Peyer's patch (tissue), 4 donors: ENCODE measurements at regions not wholly inside any gene's neighbourhood (a gene's known extent, or its start where the extent isn't known, plus 50 kb on each side); places are given as distances from the start of the nearest gene placed in this dataset.

Experiments used
- DNase-seq, 3 donors: peaks; one replicate each; pipeline ENCODE4 v3.0.0-alpha.2; 2017 to 2019
- H3K27ac ChIP-seq, 4 donors: fragments of 200-600 bp; sonication (generic); one replicate each; pipeline ENCODE4 v1.5.1; 2016 to 2019
- H3K27me3 ChIP-seq, 2 donors: fragments of 200-600 bp; sonication (generic); one replicate each; pipeline ENCODE4 v1.5.1; 2019
- H3K36me3 ChIP-seq, 3 donors: fragments of 200-600 bp; sonication (generic); one replicate each; pipeline ENCODE4 v1.5.1; 2016 to 2019
- H3K4me1 ChIP-seq, 4 donors: fragments of 200-600 bp; sonication (generic); one replicate each; pipeline ENCODE4 v1.5.1; 2016 to 2019
- H3K4me3 ChIP-seq, 4 donors: fragments of 200-600 bp; sonication (generic); 1 replicate in 3 of 4; 2 replicates in 1 of 4; pipeline ENCODE4 v1.5.1; 2016 to 2019; ENCODE audit warnings: mild to moderate bottlenecking in 1 of 4
- H3K9me3 ChIP-seq, 4 donors: fragments of 200-600 bp; sonication (generic); one replicate each; pipeline ENCODE4 v1.5.1; 2016 to 2019; ENCODE audit warnings: mild to moderate bottlenecking in 1 of 4
- POLR2A ChIP-seq, 2 donors: fragments of 450-650 bp; IDR thresholded peaks; one replicate each; pipeline ENCODE4 v1.5.1; 2017; ENCODE audit warnings: antibody characterized with exemption in 2 of 2, mild to moderate bottlenecking in 2 of 2, moderate library complexity in 2 of 2
- TF ChIP-seq, protein P1 (sequence below), 6 experiments: fragments of 450-650 bp in 4 of 6; fragments of 200-600 bp in 2 of 6; sonication (generic) in 1 of 6; IDR thresholded peaks; one replicate each; pipeline ENCODE4 v1.5.1; 2017 to 2019; ENCODE audit warnings: antibody characterized with exemption in 6 of 6, mild to moderate bottlenecking in 3 of 6, moderate library complexity in 1 of 6

DNA sequence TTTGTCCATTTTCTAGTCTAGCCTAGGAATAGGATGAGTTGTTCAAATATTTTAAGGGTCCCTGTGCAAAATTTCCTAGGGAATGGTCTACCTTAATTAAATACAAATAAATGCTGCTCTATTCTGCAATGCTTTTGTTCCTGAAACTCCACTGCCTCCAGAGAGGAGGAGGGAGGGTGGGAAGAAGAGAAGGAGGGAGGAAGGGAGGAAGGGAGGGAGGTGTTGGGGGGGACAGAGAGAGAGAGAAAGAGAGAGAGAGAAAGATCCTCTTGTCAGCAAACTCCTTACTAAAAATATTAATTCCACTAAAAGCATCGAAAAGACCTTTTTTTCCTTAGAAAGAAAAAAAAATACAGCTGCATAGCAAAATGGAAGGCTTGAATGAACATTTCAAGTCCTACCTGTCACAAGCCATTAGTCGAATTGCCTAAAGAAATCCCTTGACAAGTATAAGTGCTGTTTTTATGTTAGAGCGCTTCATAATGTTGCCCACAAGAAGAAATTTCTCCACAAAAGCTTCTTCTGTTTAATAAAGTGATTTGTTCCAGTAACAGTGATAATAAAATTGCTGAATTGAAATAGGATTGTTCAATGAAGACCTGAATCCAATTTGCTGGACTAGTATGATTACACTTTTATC is 106.0 kb downstream of the NKX6-1 start:
- no peak overlapping the region for H3K4me3 ChIP-seq
- no peak for DNase-seq
- H3K36me3 ChIP-seq, result no peaks in the 10 kb centered on the region
- TF ChIP-seq, protein P1, sequence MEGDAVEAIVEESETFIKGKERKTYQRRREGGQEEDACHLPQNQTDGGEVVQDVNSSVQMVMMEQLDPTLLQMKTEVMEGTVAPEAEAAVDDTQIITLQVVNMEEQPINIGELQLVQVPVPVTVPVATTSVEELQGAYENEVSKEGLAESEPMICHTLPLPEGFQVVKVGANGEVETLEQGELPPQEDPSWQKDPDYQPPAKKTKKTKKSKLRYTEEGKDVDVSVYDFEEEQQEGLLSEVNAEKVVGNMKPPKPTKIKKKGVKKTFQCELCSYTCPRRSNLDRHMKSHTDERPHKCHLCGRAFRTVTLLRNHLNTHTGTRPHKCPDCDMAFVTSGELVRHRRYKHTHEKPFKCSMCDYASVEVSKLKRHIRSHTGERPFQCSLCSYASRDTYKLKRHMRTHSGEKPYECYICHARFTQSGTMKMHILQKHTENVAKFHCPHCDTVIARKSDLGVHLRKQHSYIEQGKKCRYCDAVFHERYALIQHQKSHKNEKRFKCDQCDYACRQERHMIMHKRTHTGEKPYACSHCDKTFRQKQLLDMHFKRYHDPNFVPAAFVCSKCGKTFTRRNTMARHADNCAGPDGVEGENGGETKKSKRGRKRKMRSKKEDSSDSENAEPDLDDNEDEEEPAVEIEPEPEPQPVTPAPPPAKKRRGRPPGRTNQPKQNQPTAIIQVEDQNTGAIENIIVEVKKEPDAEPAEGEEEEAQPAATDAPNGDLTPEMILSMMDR (IDR thresholded peaks at IDR 0.05), result no peak
- no peak for TF ChIP-seq POLR2A (IDR thresholded peaks at IDR 0.05)
- no peak overlapping the region for H3K27ac ChIP-seq
- H3K27me3 ChIP-seq, result no peaks in the 10 kb centered on the region
- no peaks in the 10 kb centered on the region for H3K4me1 ChIP-seq
- no peaks in the 10 kb centered on the region for H3K9me3 ChIP-seq

DNA sequence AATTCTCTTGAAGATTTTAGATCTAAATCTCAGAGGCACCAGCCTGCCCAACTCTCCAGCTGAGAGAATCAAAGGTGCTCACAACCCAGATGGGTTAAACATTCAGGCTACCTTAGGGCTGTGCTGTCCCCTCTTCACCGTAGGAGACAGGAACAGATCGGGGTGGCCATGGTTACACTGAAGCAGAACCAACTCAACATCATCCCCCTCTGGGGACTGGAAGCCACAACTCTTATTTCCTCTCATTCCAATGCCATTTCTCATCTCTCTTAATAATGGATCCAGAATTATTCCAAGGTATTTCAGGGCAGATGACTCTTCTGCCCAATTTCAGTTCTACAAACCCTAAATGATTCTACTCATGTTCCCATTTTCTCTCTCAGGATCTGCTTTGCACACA is 109.7 kb downstream of the NKX6-1 start:
- Histone ChIP-seq H3K27me3 (no peaks in the 10 kb centered on the region), H3K27ac (no peak overlapping the region), H3K4me3 (no peak overlapping the region), H3K9me3 (no peaks in the 10 kb centered on the region), H3K36me3 (no peaks in the 10 kb centered on the region), H3K4me1 (no peaks in the 10 kb centered on the region)
- DNase-seq, result no peak
- TF ChIP-seq, protein P1 (IDR thresholded peaks at IDR 0.05), result no peak
- no peak for TF ChIP-seq POLR2A (IDR thresholded peaks at IDR 0.05)

DNA sequence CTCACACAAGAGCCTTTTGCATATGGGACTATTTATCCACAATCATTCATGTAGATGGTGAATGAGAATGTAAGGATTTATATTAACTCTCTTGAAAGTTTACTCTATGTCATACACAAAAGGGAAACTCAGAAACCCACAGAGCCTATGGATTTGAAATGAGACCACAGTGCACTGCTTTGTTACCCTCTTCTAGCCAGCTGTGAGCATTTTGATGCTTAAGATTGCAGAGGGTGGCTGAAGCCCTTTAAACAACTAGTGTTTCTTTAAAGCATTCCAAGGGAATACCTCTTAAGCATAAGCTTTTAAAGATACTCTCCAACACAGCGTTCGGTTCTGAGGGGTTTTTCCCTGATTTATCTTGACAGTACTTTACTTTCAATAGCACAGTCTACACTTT is 113.9 kb downstream of the NKX6-1 start:
- Histone ChIP-seq H3K4me3 (no peak overlapping the region), H3K27ac (no peak overlapping the region), H3K36me3 (no peaks in the 10 kb centered on the region), H3K9me3 (no peaks in the 10 kb centered on the region), H3K4me1 (no peaks in the 10 kb centered on the region), H3K27me3 (no peaks in the 10 kb centered on the region)
- DNase-seq, result no peak
- TF ChIP-seq, protein P1 (IDR thresholded peaks at IDR 0.05), result no peak
- TF ChIP-seq POLR2A (IDR thresholded peaks at IDR 0.05), result no peak

DNA sequence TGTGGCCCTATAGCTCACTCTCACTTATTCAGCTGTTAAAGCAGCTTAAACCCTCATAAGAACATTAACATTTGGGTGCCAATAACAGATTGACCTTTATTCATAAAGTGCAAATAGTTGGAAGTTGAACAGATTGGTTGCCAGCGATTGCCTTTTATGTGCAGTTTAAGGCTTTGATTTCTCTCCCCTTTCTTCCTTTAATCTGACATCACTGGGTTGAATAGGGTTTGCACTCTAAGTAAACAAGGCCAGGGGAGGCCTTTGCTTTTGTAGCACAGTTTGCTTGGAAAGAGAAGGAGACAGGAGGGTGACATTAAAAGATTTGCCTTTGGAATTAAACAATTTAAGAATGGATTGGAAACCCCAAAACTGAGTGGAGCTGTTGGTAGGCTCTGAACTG is 114.3 kb downstream of the NKX6-1 start:
- Histone ChIP-seq H3K27ac (no peak overlapping the region), H3K36me3 (no peaks in the 10 kb centered on the region), H3K4me3 (no peak overlapping the region), H3K9me3 (no peaks in the 10 kb centered on the region), H3K27me3 (no peaks in the 10 kb centered on the region), H3K4me1 (no peaks in the 10 kb centered on the region)
- no peak for TF ChIP-seq POLR2A (IDR thresholded peaks at IDR 0.05)
- TF ChIP-seq, protein P1 (IDR thresholded peaks at IDR 0.05), result no peak
- DNase-seq, result no peak

DNA sequence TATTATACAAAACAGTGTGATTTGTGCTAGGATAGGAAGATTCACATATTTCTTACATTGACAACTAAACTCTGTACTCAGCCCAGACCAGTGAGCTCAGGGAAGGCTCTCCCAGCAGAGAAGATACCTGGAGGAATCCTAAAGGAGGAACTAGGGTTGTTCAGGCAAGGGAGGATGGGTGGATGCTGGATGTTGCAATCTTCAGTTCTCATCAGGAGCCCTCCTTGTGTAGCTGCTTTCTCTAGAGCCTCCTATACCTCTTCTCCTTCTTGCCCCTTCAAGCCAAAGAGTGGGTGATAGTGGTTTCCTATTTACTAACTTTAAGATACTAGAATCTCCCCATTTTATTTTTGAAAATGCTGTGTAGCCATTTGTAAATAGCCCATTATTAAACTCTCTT is 117.3 kb downstream of the NKX6-1 start:
- DNase-seq, result no peak
- no peaks in the 10 kb centered on the region for H3K27me3 ChIP-seq
- no peaks in the 10 kb centered on the region for H3K9me3 ChIP-seq
- no peaks in the 10 kb centered on the region for H3K36me3 ChIP-seq
- no peak overlapping the region for H3K4me3 ChIP-seq
- no peaks in the 10 kb centered on the region for H3K4me1 ChIP-seq
- H3K27ac ChIP-seq, result no peak overlapping the region
- TF ChIP-seq, protein P1 (IDR thresholded peaks at IDR 0.05), result no peak
- no peak for TF ChIP-seq POLR2A (IDR thresholded peaks at IDR 0.05)
